ENCODE measurements at regions not wholly inside any gene's neighbourhood (a gene's known extent, or its start where the extent isn't known, plus 50 kb on each side); places are given as distances from the start of the nearest gene placed in this dataset.
A peak's percentile ranks its signal among the peaks of the same experiment; 100 is the strongest.

DNA sequence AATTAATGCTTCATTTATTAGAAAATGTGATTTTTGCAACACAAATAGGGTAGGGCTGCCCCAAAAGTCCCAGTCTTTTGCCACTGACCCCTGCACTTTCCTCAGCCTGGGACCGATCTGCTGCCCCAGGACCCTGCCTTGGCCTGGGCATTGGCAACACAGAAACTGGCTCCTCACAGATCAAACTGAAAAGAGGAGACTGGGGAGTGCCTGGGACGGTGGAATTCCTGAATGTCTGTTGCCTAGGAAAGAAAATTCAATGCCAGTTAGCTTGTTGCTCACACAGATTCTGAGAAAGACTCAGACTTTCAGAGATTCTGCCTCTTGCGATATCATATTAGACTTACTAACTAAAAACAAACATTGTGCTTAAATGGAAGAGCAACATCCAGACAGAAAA lies 211.2 kb downstream of the VAPA start:
- Histone ChIP-seq H3K4me3 (no peak overlapping the region), H3K27me3 (no peaks in the 10 kb centered on the region), H3K4me1 (peaks cover 36% of the 10 kb centered on the region), H3K36me3 (no peaks in the 10 kb centered on the region), H3K27ac (no peak overlapping the region), H3K9me3 (no peaks in the 10 kb centered on the region)
- intact Hi-C loops (cut with DNase I), result no loop called here
- DNase-seq (ENCODE audit: extremely low spot score in 2 of 2), result peak in 1 of 2 donors; percentile 14
- TF ChIP-seq POLR2A (IDR thresholded peaks at IDR 0.05), result no peak
- TF ChIP-seq, protein P1, sequence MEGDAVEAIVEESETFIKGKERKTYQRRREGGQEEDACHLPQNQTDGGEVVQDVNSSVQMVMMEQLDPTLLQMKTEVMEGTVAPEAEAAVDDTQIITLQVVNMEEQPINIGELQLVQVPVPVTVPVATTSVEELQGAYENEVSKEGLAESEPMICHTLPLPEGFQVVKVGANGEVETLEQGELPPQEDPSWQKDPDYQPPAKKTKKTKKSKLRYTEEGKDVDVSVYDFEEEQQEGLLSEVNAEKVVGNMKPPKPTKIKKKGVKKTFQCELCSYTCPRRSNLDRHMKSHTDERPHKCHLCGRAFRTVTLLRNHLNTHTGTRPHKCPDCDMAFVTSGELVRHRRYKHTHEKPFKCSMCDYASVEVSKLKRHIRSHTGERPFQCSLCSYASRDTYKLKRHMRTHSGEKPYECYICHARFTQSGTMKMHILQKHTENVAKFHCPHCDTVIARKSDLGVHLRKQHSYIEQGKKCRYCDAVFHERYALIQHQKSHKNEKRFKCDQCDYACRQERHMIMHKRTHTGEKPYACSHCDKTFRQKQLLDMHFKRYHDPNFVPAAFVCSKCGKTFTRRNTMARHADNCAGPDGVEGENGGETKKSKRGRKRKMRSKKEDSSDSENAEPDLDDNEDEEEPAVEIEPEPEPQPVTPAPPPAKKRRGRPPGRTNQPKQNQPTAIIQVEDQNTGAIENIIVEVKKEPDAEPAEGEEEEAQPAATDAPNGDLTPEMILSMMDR (IDR thresholded peaks at IDR 0.05), result no peak
- no peak for TF ChIP-seq POLR2AphosphoS5 (IDR thresholded peaks at IDR 0.05; ENCODE audit: insufficient read depth in 1 of 2, low read depth in 1 of 2)

GRCh38 chr18:10127729-10128128 lies 213.9 kb downstream of the VAPA start:
- H3K36me3 ChIP-seq, result no peaks in the 10 kb centered on the region
- no peak overlapping the region for H3K27ac ChIP-seq
- no peaks in the 10 kb centered on the region for H3K27me3 ChIP-seq
- intact Hi-C loops (cut with DNase I), result no loop called here
- peaks cover 23% of the 10 kb centered on the region for H3K4me1 ChIP-seq
- no peaks in the 10 kb centered on the region for H3K9me3 ChIP-seq
- no peak overlapping the region for H3K4me3 ChIP-seq
- no peak for DNase-seq (ENCODE audit: extremely low spot score in 2 of 2)
- TF ChIP-seq, protein P1 (IDR thresholded peaks at IDR 0.05), result no peak
- no peak for TF ChIP-seq POLR2A (IDR thresholded peaks at IDR 0.05)
- no peak for TF ChIP-seq POLR2AphosphoS5 (IDR thresholded peaks at IDR 0.05; ENCODE audit: insufficient read depth in 1 of 2, low read depth in 1 of 2)

DNA sequence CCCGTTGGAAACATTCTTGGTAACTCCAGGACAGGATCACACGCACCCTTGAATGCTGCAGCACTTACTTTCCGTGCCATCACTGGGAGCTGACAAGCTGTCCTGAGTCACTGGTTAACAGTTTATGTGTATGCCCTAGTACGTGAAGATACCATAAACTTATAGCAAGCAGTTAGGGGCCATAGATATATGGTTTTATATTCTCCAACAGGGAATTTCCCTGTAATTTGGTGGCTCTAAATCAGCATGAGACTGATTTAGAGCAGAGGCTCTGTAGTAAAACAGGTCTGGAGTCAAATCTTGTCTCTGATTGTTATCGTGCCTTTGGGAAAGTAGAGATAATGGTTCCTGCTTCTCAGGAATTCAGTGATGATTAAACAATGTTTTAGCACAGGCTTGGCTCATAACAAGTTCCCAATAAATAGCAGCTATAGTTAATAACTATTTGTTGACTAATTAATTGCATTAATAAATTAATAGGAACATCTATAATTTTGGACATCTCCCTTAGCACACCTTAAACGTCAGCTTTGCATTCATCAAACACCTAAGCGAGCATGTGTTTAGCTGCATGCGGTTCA lies 215.2 kb downstream of the VAPA start:
- Histone ChIP-seq H3K9me3 (no peaks in the 10 kb centered on the region), H3K4me3 (no peak overlapping the region), H3K27ac (no peak overlapping the region), H3K4me1 (peaks cover 14% of the 10 kb centered on the region), H3K36me3 (no peaks in the 10 kb centered on the region), H3K27me3 (no peaks in the 10 kb centered on the region)
- intact Hi-C loops (cut with DNase I), result no loop called here
- no peak for TF ChIP-seq POLR2A (IDR thresholded peaks at IDR 0.05)
- DNase-seq (ENCODE audit: extremely low spot score in 2 of 2), result peak in 1 of 2 donors; percentile 37

DNA sequence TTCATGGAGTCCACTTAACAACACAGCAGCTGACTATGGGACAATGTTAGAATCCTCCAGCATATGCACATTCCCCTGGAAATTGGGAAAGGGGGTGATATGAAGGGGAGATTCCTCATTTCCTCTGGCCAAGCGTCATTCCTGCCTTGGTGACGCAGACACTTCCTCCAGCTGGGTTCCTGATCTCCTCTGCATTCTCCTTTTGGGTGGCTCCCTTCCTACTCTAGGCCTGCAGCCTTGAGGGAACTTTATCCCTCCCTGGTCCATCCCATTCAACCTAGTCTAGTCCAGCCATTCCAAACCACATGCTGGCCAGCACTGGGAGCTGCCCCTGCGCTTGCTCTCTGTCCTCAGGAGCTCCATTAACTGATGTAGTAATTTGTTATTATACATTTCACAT lies 216.8 kb downstream of the VAPA start:
- intact Hi-C loops (cut with DNase I), result no loop called here
- TF ChIP-seq POLR2AphosphoS5 (IDR thresholded peaks at IDR 0.05; ENCODE audit: insufficient read depth in 1 of 2, low read depth in 1 of 2) (no peak), POLR2A (IDR thresholded peaks at IDR 0.05) (no peak)
- TF ChIP-seq, protein P1 (IDR thresholded peaks at IDR 0.05), result no peak
- Histone ChIP-seq H3K9me3 (no peaks in the 10 kb centered on the region), H3K36me3 (no peaks in the 10 kb centered on the region), H3K27me3 (no peaks in the 10 kb centered on the region), H3K4me3 (no peak overlapping the region), H3K4me1 (peaks cover 14% of the 10 kb centered on the region), H3K27ac (no peak overlapping the region)
- no peak for DNase-seq (ENCODE audit: extremely low spot score in 2 of 2)

DNA sequence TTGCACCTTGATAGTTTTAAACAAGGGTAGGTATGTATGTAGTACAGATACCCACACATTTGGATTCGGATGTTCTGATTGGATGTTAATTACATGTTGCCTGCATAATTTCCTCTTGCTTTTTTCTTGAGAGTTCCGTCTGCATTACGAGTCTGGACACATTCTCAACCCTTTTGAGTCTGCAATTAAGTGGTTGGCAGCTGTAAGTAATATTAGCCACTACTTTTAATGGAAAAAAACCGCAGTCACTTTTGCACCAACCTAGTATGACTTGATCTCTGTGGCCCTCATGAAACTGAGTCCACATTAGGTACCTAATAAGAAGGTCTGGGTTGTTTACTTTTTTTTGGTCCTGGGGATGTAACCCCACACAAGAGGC lies 217.3 kb downstream of the VAPA start:
- no peaks in the 10 kb centered on the region for H3K36me3 ChIP-seq
- H3K4me3 ChIP-seq, result no peak overlapping the region
- H3K27ac ChIP-seq, result no peak overlapping the region
- no peaks in the 10 kb centered on the region for H3K9me3 ChIP-seq
- intact Hi-C loops (cut with DNase I), result no loop called here
- DNase-seq (ENCODE audit: extremely low spot score in 2 of 2), result peak in 1 of 2 donors; percentile 28
- no peaks in the 10 kb centered on the region for H3K27me3 ChIP-seq
- TF ChIP-seq POLR2AphosphoS5 (IDR thresholded peaks at IDR 0.05; ENCODE audit: insufficient read depth in 1 of 2, low read depth in 1 of 2) (no peak), POLR2A (IDR thresholded peaks at IDR 0.05) (no peak)
- TF ChIP-seq, protein P1 (IDR thresholded peaks at IDR 0.05), result no peak
- peaks cover 14% of the 10 kb centered on the region for H3K4me1 ChIP-seq
